Colonic mucosa (tissue), 4 donors: ENCODE measurements at regions not wholly inside any gene's neighbourhood (a gene's known extent, or its start where the extent isn't known, plus 50 kb on each side); places are given as distances from the start of the nearest gene placed in this dataset.

Experiments used
- DNase-seq: peaks from one replicate; pipeline ENCODE4 v3.0.0-alpha.2; 2020
- H3K27ac ChIP-seq: fragments of 200-600 bp; one replicate; pipeline ENCODE4 v1.8.0; 2021
- H3K27me3 ChIP-seq: fragments of 200-600 bp; one replicate; pipeline ENCODE4 v1.8.0; 2021
- H3K36me3 ChIP-seq: fragments of 200-600 bp; one replicate; pipeline ENCODE4 v1.8.0; 2021
- H3K4me1 ChIP-seq: fragments of 200-600 bp; one replicate; pipeline ENCODE4 v1.8.0; 2021; ENCODE audit warnings: mild to moderate bottlenecking
- H3K4me3 ChIP-seq: fragments of 200-600 bp; one replicate; pipeline ENCODE4 v1.8.0; 2021
- H3K9ac ChIP-seq, 2 donors: one replicate each; pipeline ENCODE4 v1.7.0; 2013; ENCODE audit warnings: control low read depth in 2 of 2, low read depth in 2 of 2, low read length in 2 of 2
- H3K9me3 ChIP-seq: fragments of 200-600 bp; one replicate; pipeline ENCODE4 v1.8.0; 2021
- CTCF ChIP-seq: fragments of 200-600 bp; IDR thresholded peaks from one replicate; pipeline ENCODE4 v1.8.0; 2022; ENCODE audit warnings: antibody characterized with exemption, mild to moderate bottlenecking
- intact Hi-C: fragments of 100-400 bp; cut with DNase I; formaldehyde crosslinking; loops from one replicate; pipeline ENCODE4 v1.14.1; 2022
- donor health status: healthy.
- donor health status: DM: no; HTN: no; CAD: no.
- donor health status: DM: no; HTN: no; CAD: no.

GRCh38 chr17:33653399-33653788 is 360.3 kb upstream of the ASIC2 start:
- Histone ChIP-seq H3K9ac (no peak overlapping the region), H3K27ac (no peak overlapping the region), H3K4me1 (no peaks in the 10 kb centered on the region), H3K36me3 (no peaks in the 10 kb centered on the region), H3K27me3 (no peaks in the 10 kb centered on the region), H3K4me3 (no peak overlapping the region), H3K9me3 (no peaks in the 10 kb centered on the region)
- no peak for TF ChIP-seq CTCF
- DNase-seq = no peak
- intact Hi-C loops = no loop called here

GRCh38 chr17:33657181-33657580 is 364.1 kb upstream of the ASIC2 start:
- H3K9me3 ChIP-seq = no peaks in the 10 kb centered on the region
- no peak overlapping the region for H3K4me3 ChIP-seq
- no peak overlapping the region for H3K9ac ChIP-seq
- H3K36me3 ChIP-seq = no peaks in the 10 kb centered on the region
- intact Hi-C loops = no loop called here
- no peak for DNase-seq
- no peaks in the 10 kb centered on the region for H3K4me1 ChIP-seq
- no peak for TF ChIP-seq CTCF
- H3K27me3 ChIP-seq = no peaks in the 10 kb centered on the region
- no peak overlapping the region for H3K27ac ChIP-seq

GRCh38 chr17:33661975-33662374 is 368.9 kb upstream of the ASIC2 start:
- Histone ChIP-seq H3K4me1 (no peaks in the 10 kb centered on the region), H3K9me3 (no peaks in the 10 kb centered on the region), H3K27ac (no peak overlapping the region), H3K27me3 (no peaks in the 10 kb centered on the region), H3K4me3 (no peak overlapping the region), H3K9ac (no peak overlapping the region), H3K36me3 (no peaks in the 10 kb centered on the region)
- intact Hi-C loops = no loop called here
- TF ChIP-seq CTCF = no peak
- DNase-seq = no peak

GRCh38 chr17:33664116-33664840 is 371.2 kb upstream of the ASIC2 start:
- H3K27me3 ChIP-seq = no peaks in the 10 kb centered on the region
- no peaks in the 10 kb centered on the region for H3K9me3 ChIP-seq
- no peak for TF ChIP-seq CTCF
- H3K9ac ChIP-seq = no peak overlapping the region
- no peak for DNase-seq
- no peaks in the 10 kb centered on the region for H3K36me3 ChIP-seq
- H3K4me1 ChIP-seq = no peaks in the 10 kb centered on the region
- intact Hi-C loops = no loop called here
- H3K4me3 ChIP-seq = no peak overlapping the region
- H3K27ac ChIP-seq = no peak overlapping the region

GRCh38 chr17:33667052-33667509 is 374.0 kb upstream of the ASIC2 start:
- TF ChIP-seq CTCF = no peak
- H3K4me1 ChIP-seq = no peaks in the 10 kb centered on the region
- no peak for DNase-seq
- H3K36me3 ChIP-seq = no peaks in the 10 kb centered on the region
- H3K27ac ChIP-seq = no peak overlapping the region
- no peak overlapping the region for H3K4me3 ChIP-seq
- no peaks in the 10 kb centered on the region for H3K9me3 ChIP-seq
- intact Hi-C loops = no loop called here
- H3K9ac ChIP-seq = no peak overlapping the region
- no peaks in the 10 kb centered on the region for H3K27me3 ChIP-seq
